AG04450 (cell line): ENCODE measurements at regions not wholly inside any gene's neighbourhood (a gene's known extent, or its start where the extent isn't known, plus 50 kb on each side); places are given as distances from the start of the nearest gene placed in this dataset.

ENCODE experiments used
- CTCF ChIA-PET: fragments of 300-600, 350-600 bp; formaldehyde crosslinking; extraction: SDS; loops from one replicate; lab custom pipeline; 2022; ENCODE audit warnings: antibody characterized with exemption, inconsistent platforms; lab: Charles Lee
- POLR2A ChIA-PET: fragments of 350-600 bp; formaldehyde crosslinking; extraction: SDS; loops from one replicate; lab custom pipeline; 2021; ENCODE audit warnings: antibody characterized with exemption, inconsistent platforms; lab: Yijun Ruan, JAX
- DNase-seq: peaks from one replicate; pipeline ENCODE4 v3.0.0-alpha.2; 2011; ENCODE audit warnings: low read depth, low spot score
- H3K27ac ChIP-seq: one replicate; pipeline ENCODE4 v1.5.1; 2012; ENCODE audit warnings: low read depth, low read length, control low read depth
- H3K27me3 ChIP-seq: one replicate; pipeline ENCODE4 v1.6.0; 2012; ENCODE audit warnings: low read length; ENCODE audit not compliant: control insufficient read depth, insufficient read depth
- H3K4me3 ChIP-seq: 2 replicates; pipeline ENCODE4 v1.5.1; 2011; ENCODE audit warnings: mild to moderate bottlenecking, low read depth, low read length, control low read depth
- H3K9me3 ChIP-seq: 2 replicates; pipeline ENCODE4 v1.5.1; 2012; ENCODE audit warnings: low read length; ENCODE audit not compliant: control insufficient read depth, insufficient read depth
- CTCF ChIP-seq: IDR thresholded peaks from 2 replicates; pipeline ENCODE4 v1.5.1; 2011; ENCODE audit warnings: low read depth, low read length, control low read depth, inconsistent platforms

- DNase-seq: no peak
These were observed 83.8 kb upstream of the ST6GAL2 start for GRCh38 chr2:106969777-106970176.

GRCh38 chr2:106970471-106971261, 84.7 kb upstream of the ST6GAL2 start:
- Histone ChIP-seq H3K27ac (no peak overlapping the region), H3K9me3 (no peaks in the 10 kb centered on the region), H3K4me3 (no peak overlapping the region), H3K27me3 (no peaks in the 10 kb centered on the region)
- DNase-seq: no peak
- CTCF ChIA-PET: no interaction called here
- POLR2A ChIA-PET: interaction anchor here (0.8 kb wide), 1 partner anchor 10 kb away, joined by 4 read pairs; no protein-coding TSS in a partner anchor
- no peak for TF ChIP-seq CTCF

More at GRCh38 chr2:106969777-106970176, 83.8 kb upstream of the ST6GAL2 start:
- Histone ChIP-seq H3K4me3 (no peak overlapping the region), H3K9me3 (no peaks in the 10 kb centered on the region), H3K27ac (no peak overlapping the region), H3K27me3 (no peaks in the 10 kb centered on the region)
- no peak for TF ChIP-seq CTCF
- ChIA-PET CTCF (no interaction called here), POLR2A (no interaction called here)

- Histone ChIP-seq H3K27ac (no peak overlapping the region), H3K27me3 (no peaks in the 10 kb centered on the region), H3K4me3 (no peak overlapping the region), H3K9me3 (no peaks in the 10 kb centered on the region)
- ChIA-PET CTCF (no interaction called here), POLR2A (no interaction called here)
- TF ChIP-seq CTCF: no peak
- DNase-seq: no peak
These were observed 86.8 kb upstream of the ST6GAL2 start for GRCh38 chr2:106972782-106973181.

- no peak for TF ChIP-seq CTCF
- POLR2A ChIA-PET: no interaction called here
- CTCF ChIA-PET: no interaction called here
These were observed 88.9 kb upstream of the ST6GAL2 start for GRCh38 chr2:106974891-106975290.

GRCh38 chr2:106975641-106976040, 89.7 kb upstream of the ST6GAL2 start:
- POLR2A ChIA-PET: no interaction called here
- no peak overlapping the region for H3K27ac ChIP-seq
- no peak for DNase-seq
- TF ChIP-seq CTCF: no peak
- CTCF ChIA-PET: no interaction called here
- H3K4me3 ChIP-seq: no peak overlapping the region
- H3K9me3 ChIP-seq: no peaks in the 10 kb centered on the region
- no peaks in the 10 kb centered on the region for H3K27me3 ChIP-seq

More at GRCh38 chr2:106974891-106975290, 88.9 kb upstream of the ST6GAL2 start:
- no peaks in the 10 kb centered on the region for H3K9me3 ChIP-seq
- no peaks in the 10 kb centered on the region for H3K27me3 ChIP-seq
- H3K4me3 ChIP-seq: no peak overlapping the region
- no peak for DNase-seq
- no peak overlapping the region for H3K27ac ChIP-seq
